GM12891 (cell line): ENCODE measurements at regions not wholly inside any gene's neighbourhood (a gene's known extent, or its start where the extent isn't known, plus 50 kb on each side); places are given as distances from the start of the nearest gene placed in this dataset.

Experiments
- POLR2A ChIP-seq: IDR thresholded peaks from 2 replicates; pipeline ENCODE4 v1.6.1; 2011; ENCODE audit warnings: low read depth, low read length, control low read depth
- POLR2AphosphoS5 ChIP-seq: IDR thresholded peaks from 2 replicates; pipeline ENCODE4 v1.6.1; 2011; ENCODE audit warnings: low read depth, low read length, control low read depth
- POU2F2 ChIP-seq: IDR thresholded peaks from 2 replicates; pipeline ENCODE4 v1.6.1; 2011; ENCODE audit warnings: low read depth, mild to moderate bottlenecking, control low read depth, low read length, moderate library complexity
- TAF1 ChIP-seq: IDR thresholded peaks from 2 replicates; pipeline ENCODE4 v1.6.1; 2011; ENCODE audit warnings: low read depth, low read length, control low read depth

- TF ChIP-seq POLR2A (no peak), POLR2AphosphoS5 (no peak), TAF1 (no peak), POU2F2 (no peak)
Observed at GRCh38 chr4:24103434-24104157, 213.7 kb upstream of the PPARGC1A start.
